Limb (tissue), 2 donors: ENCODE measurements at regions not wholly inside any gene's neighbourhood (a gene's known extent, or its start where the extent isn't known, plus 50 kb on each side); places are given as distances from the start of the nearest gene placed in this dataset.
"Not testable (repeated sequence)": the region's sequence is repeated elsewhere in the genome, so short reads cannot be mapped to it uniquely, and the experiment has no call there.

Experiments used
- DNase-seq, 2 donors: peaks; one replicate each; pipeline ENCODE4 v3.0.0-alpha.2; 2016; ENCODE audit errors: extremely low spot score in 2 of 2

- no peak for DNase-seq
Observed at GRCh38 chr14:61168141-61168540, 113.0 kb downstream of the TMEM30B start.

GRCh38 chr14:61167642-61168041, 113.5 kb downstream of the TMEM30B start:
- DNase-seq = no peak

GRCh38 chr14:61160798-61161197, 120.3 kb downstream of the TMEM30B start:
- no peak for DNase-seq

GRCh38 chr14:61154641-61155040, 126.5 kb downstream of the TMEM30B start:
- DNase-seq = peak in 1 of 2 donors; percentile 51

- no peak for DNase-seq
Observed at GRCh38 chr14:61153914-61154545, 127.1 kb downstream of the TMEM30B start.

GRCh38 chr14:61153431-61153830, 127.7 kb downstream of the TMEM30B start:
- peak; percentile 70 to 72 for DNase-seq

- no peak for DNase-seq
Observed at GRCh38 chr14:61152851-61153364, 128.2 kb downstream of the TMEM30B start.

GRCh38 chr14:61151251-61151650, 129.9 kb downstream of the TMEM30B start:
- DNase-seq = no peak

GRCh38 chr14:61150851-61151250, 130.3 kb downstream of the TMEM30B start:
- no peak for DNase-seq

GRCh38 chr14:61149896-61150295, 131.2 kb downstream of the TMEM30B start:
- no peak for DNase-seq

GRCh38 chr14:61148742-61149350, 132.3 kb downstream of the TMEM30B start:
- no peak for DNase-seq

- DNase-seq = peak; percentile 87 to 89
Observed at GRCh38 chr14:61147831-61148549, 133.1 kb downstream of the TMEM30B start.

GRCh38 chr14:61147381-61147821, 133.7 kb downstream of the TMEM30B start:
- DNase-seq = peak in 1 of 2 donors; percentile 84

GRCh38 chr14:61146899-61147298, 134.2 kb downstream of the TMEM30B start:
- no peak for DNase-seq

GRCh38 chr14:61145903-61146481, 135.1 kb downstream of the TMEM30B start:
- DNase-seq = peak; percentile 70 to 80

- DNase-seq = peak in 1 of 2 donors; percentile 82
Observed at GRCh38 chr14:61145034-61145902, 135.9 kb downstream of the TMEM30B start.

GRCh38 chr14:61144117-61145033, 136.8 kb downstream of the TMEM30B start:
- not testable (repeated sequence) for DNase-seq

GRCh38 chr14:61140872-61141271, 140.3 kb downstream of the TMEM30B start:
- no peak for DNase-seq

- DNase-seq = no peak
Observed at GRCh38 chr14:61140271-61140670, 140.9 kb downstream of the TMEM30B start.
